BJ (cell line): ENCODE measurements at regions not wholly inside any gene's neighbourhood (a gene's known extent, or its start where the extent isn't known, plus 50 kb on each side); places are given as distances from the start of the nearest gene placed in this dataset. TPM values are rescaled to one million over a fixed set of nuclear protein-coding genes. Genes with fewer than 3 reads are reported as not detected.

Source experiments
- CTCF ChIA-PET: fragments of 350-600 bp; formaldehyde crosslinking; extraction: SDS; loops from one replicate; lab custom pipeline; 2021; ENCODE audit warnings: antibody characterized with exemption, inconsistent platforms; lab: Yijun Ruan, JAX
- POLR2A ChIA-PET: fragments of 300-600 bp; sonication (Branson Sonifier 250); formaldehyde crosslinking; extraction: SDS; loops from one replicate; lab custom pipeline; 2021; ENCODE audit warnings: antibody characterized with exemption; lab: Charles Lee
- DNase-seq: peaks from one replicate; pipeline ENCODE4 v3.0.0-alpha.2; 2011; ENCODE audit warnings: low read depth
- H3K27me3 ChIP-seq: 2 replicates; pipeline ENCODE4 v1.6.0; 2011; ENCODE audit warnings: low read length; ENCODE audit not compliant: control insufficient read depth, insufficient read depth
- H3K36me3 ChIP-seq: 2 replicates; pipeline ENCODE4 v1.5.1; 2011; ENCODE audit warnings: low read length; ENCODE audit not compliant: control insufficient read depth, insufficient read depth
- H3K4me3 ChIP-seq: 2 replicates; pipeline ENCODE4 v1.5.1; 2011; ENCODE audit warnings: low read depth, mild to moderate bottlenecking, control low read depth, low read length
- CTCF ChIP-seq: IDR thresholded peaks from 2 replicates; pipeline ENCODE4 v1.5.1; 2011; ENCODE audit warnings: low read depth, mild to moderate bottlenecking, control low read depth, inconsistent platforms, low read length, moderate library complexity; ENCODE audit not compliant: insufficient read depth
- small RNA-seq: library from RNA; depleted of rRNA; stranded (forward); fragments of <200 nt; gene quantifications from one replicate; pipeline ENCODE3, GENCODE V24; 2012; ENCODE audit warnings: low replicate concordance, low read depth; ENCODE audit not compliant: insufficient read length

GRCh38 chr20:62591591-62591990 is 50.7 kb upstream of the SLCO4A1 start:
- no peak overlapping the region for H3K4me3 ChIP-seq
- CTCF ChIA-PET, result no interaction called here
- DNase-seq, result no peak
- no peak for TF ChIP-seq CTCF
- POLR2A ChIA-PET, result no interaction called here
- no peaks in the 10 kb centered on the region for H3K27me3 ChIP-seq
- no peaks in the 10 kb centered on the region for H3K36me3 ChIP-seq

Small RNA genes lying in the stretch of these regions (small RNA-seq; reads per million reads assigned to genes)
- not detected for gene MIR1-1
